Ectodermal cell (in vitro differentiated cells): ENCODE measurements at regions not wholly inside any gene's neighbourhood (a gene's known extent, or its start where the extent isn't known, plus 50 kb on each side); places are given as distances from the start of the nearest gene placed in this dataset.

ENCODE experiments used
- H3K27ac ChIP-seq: 2 replicates; pipeline ENCODE4 v1.7.0; 2013; ENCODE audit warnings: mild to moderate bottlenecking, low read depth, low read length; ENCODE audit not compliant: insufficient read depth, poor library complexity, severe bottlenecking
- H3K27me3 ChIP-seq: 2 replicates; pipeline ENCODE4 v1.7.0; 2013; ENCODE audit warnings: mild to moderate bottlenecking, low read length; ENCODE audit not compliant: insufficient read depth, control insufficient read depth, poor library complexity, severe bottlenecking
- H3K36me3 ChIP-seq: one replicate; pipeline ENCODE4 v1.7.0; 2013; ENCODE audit warnings: low read length; ENCODE audit not compliant: control insufficient read depth, insufficient read depth
- H3K4me1 ChIP-seq: one replicate; pipeline ENCODE4 v1.7.0; 2013; ENCODE audit warnings: low read length; ENCODE audit not compliant: control insufficient read depth, insufficient read depth
- H3K4me3 ChIP-seq: 2 replicates; pipeline ENCODE4 v1.7.0; 2013; ENCODE audit warnings: low read depth, low read length, control low read depth; ENCODE audit not compliant: insufficient read depth
- H3K9me3 ChIP-seq: 2 replicates; pipeline ENCODE4 v1.7.0; 2013; ENCODE audit warnings: mild to moderate bottlenecking, low read length, moderate library complexity; ENCODE audit not compliant: control insufficient read depth
- WGBS, 2 experiments: methylation state at CpG; one replicate each; pipeline ENCODE4 v1.1.7; 2013; ENCODE audit warnings: missing lambda C conversion rate in 2 of 2; 5-methylcytosine and 5-hydroxymethylcytosine counted together

DNA sequence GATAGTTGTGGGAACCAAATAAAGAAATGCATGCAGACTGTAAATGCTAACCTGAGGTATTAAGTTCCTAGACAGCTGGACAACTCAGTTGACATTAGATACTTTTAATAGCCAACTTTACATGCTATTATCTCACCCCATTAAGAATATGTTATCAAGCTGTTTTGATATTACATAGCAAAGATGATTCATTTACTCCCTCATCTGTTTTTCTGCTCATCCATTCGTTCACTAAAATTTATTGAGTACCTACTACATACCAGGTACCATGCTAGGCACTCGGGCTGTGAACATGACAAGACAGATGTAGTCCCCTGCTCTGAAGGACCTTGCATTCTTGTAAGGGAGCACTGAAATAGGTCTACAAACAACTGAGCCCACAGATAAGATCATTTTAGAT, 192.4 kb downstream of the DACT1 start:
- 92% methylated on average over 2 of the region's 2 CpGs for WGBS, 2 experiments
- no peaks in the 10 kb centered on the region for H3K9me3 ChIP-seq
- no peak overlapping the region for H3K27ac ChIP-seq
- no peaks in the 10 kb centered on the region for H3K4me1 ChIP-seq
- no peak overlapping the region for H3K4me3 ChIP-seq
- H3K36me3 ChIP-seq = no peaks in the 10 kb centered on the region
- H3K27me3 ChIP-seq = no peaks in the 10 kb centered on the region

DNA sequence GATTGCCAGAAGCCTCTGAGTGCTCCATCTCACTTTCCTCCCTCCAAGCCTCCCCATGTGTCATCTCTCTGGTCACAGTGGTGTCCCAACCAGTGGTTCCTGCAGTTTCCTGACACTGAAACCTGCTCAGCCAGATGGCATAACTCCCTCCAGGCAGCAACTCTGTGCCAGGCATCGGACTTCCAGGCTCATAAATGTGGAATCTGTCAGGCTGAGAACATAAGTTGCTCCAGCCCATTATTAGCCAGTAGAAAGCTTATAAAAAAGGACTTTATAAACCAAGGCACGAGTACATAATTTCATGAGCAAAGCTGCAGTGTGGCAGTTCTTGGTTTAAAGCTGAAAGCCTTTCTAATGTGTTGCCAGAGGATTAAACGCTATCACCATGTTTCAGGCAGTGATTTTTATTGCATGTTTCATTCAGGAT, 194.3 kb downstream of the DACT1 start:
- Histone ChIP-seq H3K9me3 (no peaks in the 10 kb centered on the region), H3K4me1 (no peaks in the 10 kb centered on the region), H3K4me3 (no peak overlapping the region), H3K27me3 (no peaks in the 10 kb centered on the region), H3K36me3 (no peaks in the 10 kb centered on the region), H3K27ac (no peak overlapping the region)
- WGBS, 2 experiments = 92 to 95% methylated on average over 3 of the region's 3 CpGs

GRCh38 chr14:58833634-58834378, 196.0 kb downstream of the DACT1 start:
- H3K36me3 ChIP-seq = no peaks in the 10 kb centered on the region
- no peaks in the 10 kb centered on the region for H3K27me3 ChIP-seq
- H3K9me3 ChIP-seq = no peaks in the 10 kb centered on the region
- H3K4me1 ChIP-seq = no peaks in the 10 kb centered on the region
- no peak overlapping the region for H3K4me3 ChIP-seq
- no peak overlapping the region for H3K27ac ChIP-seq
- 93 to 94% methylated on average over 33 of the region's 33 CpGs for WGBS, 2 experiments

DNA sequence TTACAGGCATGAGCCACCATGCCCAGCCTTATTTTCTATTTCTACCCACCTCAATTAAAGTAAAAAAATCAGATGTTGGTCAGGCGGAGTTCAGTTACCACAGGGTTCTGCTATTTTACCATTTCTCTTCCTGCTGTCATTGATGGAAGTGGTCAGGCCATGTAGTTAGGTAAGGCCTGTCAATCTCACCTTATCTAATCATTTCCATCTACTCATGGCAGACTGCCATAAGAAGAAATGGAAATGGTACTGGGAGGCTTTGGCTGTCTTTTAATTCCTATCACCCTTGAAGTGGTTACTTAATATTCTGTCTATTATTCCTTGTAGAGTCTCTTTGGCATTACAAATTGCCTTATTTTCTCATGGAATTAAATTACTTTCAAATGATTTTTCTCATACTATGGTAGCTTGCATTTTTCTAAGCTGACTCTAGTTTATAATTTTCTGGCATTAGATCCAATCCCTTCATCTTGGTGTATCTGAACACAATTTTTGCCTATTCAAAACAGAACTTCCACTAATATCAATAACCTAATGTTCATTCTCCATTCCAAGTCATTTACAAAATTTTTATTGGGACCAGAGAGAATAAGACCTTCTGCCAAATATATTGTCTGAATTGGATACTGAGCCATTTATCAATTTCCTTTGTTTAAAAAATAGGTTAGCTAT, 198.7 kb downstream of the DACT1 start:
- H3K9me3 ChIP-seq = no peaks in the 10 kb centered on the region
- 89% methylated on average over 1 of the region's 1 CpG; no CpG with 5 or more reads in 1 of the 2 experiments for WGBS, 2 experiments
- H3K27me3 ChIP-seq = no peaks in the 10 kb centered on the region
- H3K36me3 ChIP-seq = no peaks in the 10 kb centered on the region
- no peak overlapping the region for H3K27ac ChIP-seq
- peaks cover 7% of the 10 kb centered on the region for H3K4me1 ChIP-seq
- no peak overlapping the region for H3K4me3 ChIP-seq

- H3K27ac ChIP-seq = no peak overlapping the region
- no peaks in the 10 kb centered on the region for H3K9me3 ChIP-seq
- H3K36me3 ChIP-seq = no peaks in the 10 kb centered on the region
- no peaks in the 10 kb centered on the region for H3K27me3 ChIP-seq
- H3K4me1 ChIP-seq = peaks cover 7% of the 10 kb centered on the region
- 81 to 90% methylated on average over 5 of the region's 5 CpGs for WGBS, 2 experiments
- H3K4me3 ChIP-seq = no peak overlapping the region
Observed at GRCh38 chr14:58839233-58839632, 201.5 kb downstream of the DACT1 start.

GRCh38 chr14:58844544-58844943, 206.8 kb downstream of the DACT1 start:
- WGBS, 2 experiments = 96 to 100% methylated on average over 2 of the region's 2 CpGs
- Histone ChIP-seq H3K27ac (no peak overlapping the region), H3K27me3 (no peaks in the 10 kb centered on the region), H3K4me3 (no peak overlapping the region), H3K9me3 (no peaks in the 10 kb centered on the region), H3K36me3 (no peaks in the 10 kb centered on the region), H3K4me1 (peaks cover 16% of the 10 kb centered on the region)

GRCh38 chr14:58846682-58847465, 209.1 kb downstream of the DACT1 start:
- Histone ChIP-seq H3K27me3 (no peaks in the 10 kb centered on the region), H3K9me3 (no peaks in the 10 kb centered on the region), H3K4me3 (no peak overlapping the region), H3K27ac (no peak overlapping the region), H3K4me1 (peaks cover 9% of the 10 kb centered on the region), H3K36me3 (no peaks in the 10 kb centered on the region)
- 86 to 87% methylated on average over 4 to 5 of the region's 5 CpGs for WGBS, 2 experiments

DNA sequence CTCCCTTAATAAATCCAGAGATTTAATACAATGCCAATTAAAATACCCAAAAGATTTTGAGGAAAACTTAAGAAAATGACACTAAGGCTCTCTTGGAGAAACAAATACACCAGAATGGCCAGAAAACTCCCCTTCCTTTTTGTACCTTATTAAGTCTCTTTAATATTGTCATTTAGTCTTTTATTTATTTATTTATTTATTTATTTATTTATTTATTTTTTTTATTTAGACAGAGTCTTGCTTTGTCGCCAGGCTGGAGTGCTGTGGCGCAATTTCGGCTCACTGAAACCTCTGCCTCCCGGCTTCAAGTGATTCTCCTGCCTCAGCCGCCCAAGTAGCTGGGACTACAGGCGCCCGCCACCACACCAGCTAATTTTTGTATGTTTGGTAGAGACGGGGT, 210.6 kb downstream of the DACT1 start:
- Histone ChIP-seq H3K36me3 (no peaks in the 10 kb centered on the region), H3K9me3 (no peaks in the 10 kb centered on the region), H3K27me3 (no peaks in the 10 kb centered on the region), H3K27ac (no peak overlapping the region), H3K4me1 (peaks cover 9% of the 10 kb centered on the region), H3K4me3 (no peak overlapping the region)
- WGBS, 2 experiments = 95 to 98% methylated on average over 8 of the region's 8 CpGs

GRCh38 chr14:58849601-58850000, 211.8 kb downstream of the DACT1 start:
- Histone ChIP-seq H3K4me1 (peaks cover 9% of the 10 kb centered on the region), H3K4me3 (no peak overlapping the region), H3K27ac (no peak overlapping the region), H3K36me3 (no peaks in the 10 kb centered on the region), H3K9me3 (no peaks in the 10 kb centered on the region), H3K27me3 (no peaks in the 10 kb centered on the region)
- 84% methylated on average over 4 of the region's 4 CpGs for WGBS, 2 experiments

DNA sequence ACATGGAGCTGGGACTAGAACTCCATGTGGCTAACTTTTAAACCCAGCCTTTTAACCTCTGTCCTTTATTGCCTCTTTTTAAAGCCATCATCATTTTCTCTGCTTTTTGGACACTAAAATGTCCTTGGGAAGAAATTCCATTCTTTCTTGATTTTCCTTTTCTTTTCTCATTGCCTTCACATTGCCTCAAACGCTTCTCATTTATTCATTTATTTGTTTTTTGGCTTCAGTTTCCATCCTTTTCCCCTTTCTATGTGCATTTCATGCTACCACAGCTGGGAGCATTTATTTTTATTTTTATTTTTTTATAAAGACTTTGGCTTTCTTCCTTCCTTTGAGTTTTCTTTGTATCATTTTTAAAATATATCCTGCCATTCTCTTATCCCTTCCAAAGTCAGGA, 212.2 kb downstream of the DACT1 start:
- Histone ChIP-seq H3K4me1 (peaks cover 9% of the 10 kb centered on the region), H3K27me3 (no peaks in the 10 kb centered on the region), H3K9me3 (no peaks in the 10 kb centered on the region), H3K36me3 (no peaks in the 10 kb centered on the region), H3K4me3 (no peak overlapping the region), H3K27ac (no peak overlapping the region)
- 89 to 100% methylated on average over 1 of the region's 1 CpG for WGBS, 2 experiments
